GM21423 (cell line): ENCODE measurements at regions not wholly inside any gene's neighbourhood (a gene's known extent, or its start where the extent isn't known, plus 50 kb on each side); places are given as distances from the start of the nearest gene placed in this dataset.

ENCODE experiments used
- ATAC-seq: cut with Tn5 transposase; IDR thresholded peaks from one replicate; pipeline ENCODE4 v1.9.1; 2021; ENCODE audit warnings: mild to moderate bottlenecking, moderate library complexity; ENCODE audit not compliant: unreplicated experiment

DNA sequence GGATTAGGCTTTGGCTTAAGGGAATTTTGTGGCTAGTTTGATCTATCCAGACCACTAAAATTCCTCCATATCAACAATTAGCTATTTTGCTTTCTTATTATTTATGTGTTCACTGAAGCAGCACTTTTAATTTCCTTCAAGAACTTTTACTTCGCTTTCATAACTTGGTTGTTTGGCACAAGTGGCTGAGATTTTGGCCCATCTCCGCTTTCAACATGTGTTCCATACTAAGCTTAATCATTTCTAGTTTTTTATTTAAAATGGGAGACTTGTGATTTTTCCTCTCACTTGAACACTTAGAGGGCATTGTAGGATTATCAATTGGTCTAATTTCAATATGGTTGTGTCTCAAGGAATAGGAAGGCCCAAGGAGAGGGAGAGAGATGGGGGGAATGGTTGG is 102.4 kb upstream of the HSF2 start:
- no peak for ATAC-seq

DNA sequence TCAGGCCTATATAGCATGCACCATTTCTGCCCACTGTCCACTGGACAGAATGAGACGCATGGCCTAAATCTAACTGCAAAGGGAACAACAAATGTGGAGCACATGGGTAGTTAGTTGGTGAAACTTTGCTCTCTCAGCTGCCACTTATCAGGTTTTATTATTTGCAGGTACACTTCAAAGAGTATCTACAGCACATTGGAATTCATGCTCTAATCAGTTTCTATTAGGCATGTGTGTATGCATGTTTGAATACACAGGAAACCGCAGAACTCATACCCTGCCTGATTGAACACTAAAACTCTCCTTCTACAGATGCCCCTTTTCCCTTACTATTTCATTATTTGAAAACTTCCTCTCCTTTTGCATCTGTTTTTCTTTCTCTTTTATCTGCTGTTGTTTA is 97.4 kb upstream of the HSF2 start:
- no peak for ATAC-seq

DNA sequence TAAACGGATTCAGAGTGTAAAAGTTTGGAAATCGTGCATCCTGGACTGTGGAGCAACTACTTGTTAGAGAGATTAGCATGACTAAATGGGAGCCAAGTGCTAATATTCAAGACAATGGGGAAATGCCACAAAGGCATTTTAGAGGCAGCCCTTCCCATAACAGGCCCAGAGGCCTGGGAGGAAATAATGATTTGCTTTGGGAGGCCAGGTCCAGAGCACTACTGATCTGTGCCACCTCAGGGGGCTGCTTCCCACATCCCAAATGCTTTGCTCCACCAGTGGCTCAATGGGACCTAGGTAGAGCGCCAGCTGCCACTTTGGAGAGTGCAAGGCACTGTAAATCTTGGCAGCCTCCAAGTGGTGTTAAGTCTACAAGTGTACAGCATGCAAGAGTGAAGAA is 91.9 kb upstream of the HSF2 start:
- ATAC-seq = no peak

DNA sequence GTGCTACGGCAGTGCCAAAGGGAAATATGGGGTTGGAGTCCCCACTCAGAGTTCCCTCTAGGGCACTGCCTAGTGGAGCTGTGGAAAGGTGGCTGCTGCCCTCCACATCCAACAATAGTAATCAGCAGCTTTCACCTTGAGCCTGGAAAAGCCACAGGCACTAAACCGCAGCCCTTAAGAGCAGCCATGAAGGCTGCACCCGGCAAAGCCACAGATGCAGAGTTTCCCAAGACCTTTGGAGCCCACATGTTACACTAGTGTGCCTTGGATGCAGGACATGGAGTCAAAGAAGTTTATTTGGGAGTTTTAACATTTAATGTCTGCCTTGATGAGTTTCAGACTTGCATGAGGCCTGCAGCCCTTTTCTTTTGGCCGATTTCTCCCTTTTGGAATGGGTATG is 91.4 kb upstream of the HSF2 start:
- ATAC-seq = no peak

DNA sequence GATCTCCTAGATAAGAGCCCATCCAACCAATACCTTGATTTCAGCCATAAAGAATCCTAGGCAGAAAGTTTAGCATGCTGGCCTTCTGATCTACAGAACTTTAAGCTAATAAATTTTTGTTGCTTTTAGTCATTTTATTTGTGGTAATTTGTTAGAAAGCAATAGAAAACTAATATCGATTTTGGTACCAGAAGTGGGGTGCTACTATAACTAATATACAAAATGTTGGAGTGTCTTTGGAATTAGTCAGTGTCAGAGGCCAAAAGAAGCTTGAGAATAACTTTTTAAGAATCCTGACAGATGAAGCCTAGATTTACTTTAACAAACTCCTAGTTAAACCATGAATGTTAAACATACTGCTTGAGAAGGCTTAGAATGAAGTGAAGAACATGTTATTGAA is 83.6 kb upstream of the HSF2 start:
- ATAC-seq = no peak

DNA sequence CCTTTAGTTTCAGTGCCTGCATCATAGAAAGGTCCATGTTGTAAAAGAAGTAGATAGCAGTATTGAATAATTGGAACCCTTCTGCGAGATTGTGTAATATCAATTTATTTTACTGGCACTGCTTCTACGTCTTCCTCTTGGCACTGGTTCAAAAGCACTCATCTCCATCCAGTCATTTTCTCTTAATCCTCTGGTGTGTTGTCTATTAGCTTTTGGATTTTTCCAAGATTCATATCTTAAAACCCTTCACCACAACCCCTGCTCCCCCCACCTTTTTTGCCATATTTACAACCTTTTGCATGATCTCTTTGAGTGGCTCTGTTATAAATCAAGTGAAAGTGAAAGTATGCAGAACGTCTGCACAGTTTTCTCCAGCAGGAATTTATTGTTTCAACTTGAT is 76.6 kb upstream of the HSF2 start:
- no peak for ATAC-seq

DNA sequence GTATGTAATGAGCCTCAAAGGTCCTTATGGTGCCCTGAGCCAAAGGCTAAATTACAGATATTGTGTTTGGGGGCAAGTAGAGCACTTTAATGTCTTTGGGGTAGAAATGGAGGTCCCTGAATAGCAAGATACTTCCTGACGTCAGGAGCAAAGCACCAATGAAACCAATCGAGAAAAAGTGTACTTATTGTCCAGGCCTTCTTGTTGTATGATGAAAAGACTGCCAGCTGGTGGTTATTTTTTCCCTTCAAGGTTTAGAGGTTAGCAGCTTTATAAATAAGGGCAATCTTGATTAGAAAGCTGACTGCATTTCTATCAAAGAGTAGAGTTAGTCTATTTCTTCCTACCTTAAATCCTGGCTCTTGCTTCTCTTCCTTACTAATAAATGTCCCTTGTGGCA is 76.1 kb upstream of the HSF2 start:
- no peak for ATAC-seq

DNA sequence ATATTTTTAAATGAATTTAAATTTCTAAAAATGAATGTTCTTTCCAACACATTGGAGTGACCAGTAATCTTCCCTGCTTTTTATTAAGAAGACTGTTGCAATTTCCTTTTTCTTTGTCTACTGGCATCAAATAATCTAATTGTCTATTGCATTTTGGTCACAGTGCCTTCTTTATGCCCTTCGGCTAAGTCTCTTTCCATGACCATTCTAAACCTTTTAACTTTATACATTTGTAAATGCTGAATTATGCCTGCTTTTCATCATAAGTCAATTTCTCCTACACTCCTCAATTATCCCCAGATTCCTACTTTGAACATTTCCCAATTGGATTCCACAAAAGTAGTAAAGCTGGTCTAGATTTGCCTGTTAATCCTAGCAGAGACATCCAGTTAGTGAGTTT is 69.1 kb upstream of the HSF2 start:
- ATAC-seq = no peak

DNA sequence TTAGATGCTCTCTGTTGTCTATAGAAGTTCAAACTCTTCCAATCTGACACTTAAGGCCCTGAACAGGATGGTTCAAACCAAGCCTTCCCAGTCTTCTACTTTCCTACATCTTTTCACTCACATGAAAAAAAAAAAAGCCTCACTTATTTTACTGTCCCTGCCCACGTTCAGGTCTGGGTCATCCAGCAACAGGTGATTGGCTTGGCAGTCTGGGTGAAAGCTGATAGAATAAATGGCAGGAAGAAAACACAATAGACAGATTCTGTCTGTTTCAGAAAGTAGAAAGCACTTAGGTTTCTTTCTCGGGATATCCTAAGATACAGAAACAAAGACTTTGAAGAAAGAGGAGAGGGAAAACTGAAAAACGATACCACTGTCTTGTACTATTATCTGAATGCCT is 61.8 kb upstream of the HSF2 start:
- no peak for ATAC-seq

DNA sequence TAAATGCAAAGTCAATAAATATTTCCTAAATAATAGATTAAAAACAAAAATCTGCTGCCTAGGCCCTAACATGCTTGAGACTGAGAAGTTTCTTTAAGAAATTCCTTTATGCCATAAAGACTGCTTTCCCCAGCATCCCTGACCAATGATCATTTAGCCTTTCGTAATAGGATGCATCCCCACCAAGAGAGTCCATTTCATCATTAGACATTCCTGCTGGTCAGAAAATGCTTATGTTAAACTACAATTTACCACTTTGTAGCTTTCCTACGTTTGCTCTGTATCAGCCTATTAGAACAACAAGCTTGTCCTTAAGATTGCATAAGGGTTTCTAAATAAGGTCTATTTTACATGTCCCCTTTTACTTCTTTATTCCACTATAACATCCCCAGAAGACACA is 59.8 kb upstream of the HSF2 start:
- no peak for ATAC-seq

DNA sequence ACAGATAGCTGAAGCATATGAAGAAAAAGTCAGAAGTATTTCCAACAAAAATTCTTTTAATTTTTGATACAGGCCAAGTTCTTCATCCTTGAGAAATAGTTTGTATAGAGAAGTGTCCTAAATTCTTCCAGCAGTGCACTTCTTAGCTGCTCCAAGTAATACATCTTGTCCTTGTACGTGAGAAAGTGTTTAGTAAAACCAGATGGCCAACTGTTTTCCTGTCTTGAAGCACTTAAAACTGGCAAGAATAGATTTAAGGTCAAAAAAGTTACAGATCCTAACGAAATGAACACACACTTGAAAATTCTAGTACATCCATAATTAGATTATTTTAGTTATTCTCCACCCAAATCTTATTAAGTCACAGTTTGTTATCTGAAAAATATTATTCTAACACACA is 52.2 kb upstream of the HSF2 start:
- ATAC-seq = no peak

DNA sequence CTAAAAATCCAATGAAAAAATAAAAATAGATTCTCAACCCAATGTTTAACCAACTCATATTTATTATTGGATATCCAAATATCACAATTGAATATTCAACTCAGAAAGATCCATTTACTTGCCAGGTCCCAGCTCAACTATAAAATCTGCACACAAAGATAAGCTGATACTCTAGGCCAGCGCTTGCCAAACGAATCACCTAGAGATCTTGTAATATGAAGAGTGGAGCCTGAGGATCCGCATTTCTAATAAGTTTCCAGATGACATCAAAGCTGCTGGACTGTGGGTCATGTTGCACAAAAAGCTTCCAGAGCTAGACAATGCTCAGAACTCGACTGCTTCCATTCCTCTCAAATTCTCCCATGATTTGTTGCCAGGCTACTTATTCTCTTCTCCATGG is 51.7 kb upstream of the HSF2 start:
- ATAC-seq = no peak
